Right lobe of liver (tissue), 4 donors: ENCODE measurements at regions not wholly inside any gene's neighbourhood (a gene's known extent, or its start where the extent isn't known, plus 50 kb on each side); places are given as distances from the start of the nearest gene placed in this dataset.

Source experiments
- POLR2A ChIP-seq: fragments of 450-650 bp; IDR thresholded peaks from one replicate; pipeline ENCODE4 v1.6.1; 2017; ENCODE audit warnings: antibody characterized with exemption, mild to moderate bottlenecking
- TF ChIP-seq, protein P1 (sequence below), 4 donors: fragments of 200-600 bp in 3 of 4; fragments of 450-650 bp in 1 of 4; IDR thresholded peaks; one replicate each; pipeline versions ENCODE4 v1.5.1 to v1.8.0; 2016 to 2022; ENCODE audit warnings: antibody characterized with exemption in 4 of 4, mild to moderate bottlenecking in 2 of 4
- donor health status: DM: no; HTN: no; CAD: no.
- donor health status: DM: no; HTN: no; CAD: no.
- donor health status: DM: no; HTN: yes; CAD: no.

DNA sequence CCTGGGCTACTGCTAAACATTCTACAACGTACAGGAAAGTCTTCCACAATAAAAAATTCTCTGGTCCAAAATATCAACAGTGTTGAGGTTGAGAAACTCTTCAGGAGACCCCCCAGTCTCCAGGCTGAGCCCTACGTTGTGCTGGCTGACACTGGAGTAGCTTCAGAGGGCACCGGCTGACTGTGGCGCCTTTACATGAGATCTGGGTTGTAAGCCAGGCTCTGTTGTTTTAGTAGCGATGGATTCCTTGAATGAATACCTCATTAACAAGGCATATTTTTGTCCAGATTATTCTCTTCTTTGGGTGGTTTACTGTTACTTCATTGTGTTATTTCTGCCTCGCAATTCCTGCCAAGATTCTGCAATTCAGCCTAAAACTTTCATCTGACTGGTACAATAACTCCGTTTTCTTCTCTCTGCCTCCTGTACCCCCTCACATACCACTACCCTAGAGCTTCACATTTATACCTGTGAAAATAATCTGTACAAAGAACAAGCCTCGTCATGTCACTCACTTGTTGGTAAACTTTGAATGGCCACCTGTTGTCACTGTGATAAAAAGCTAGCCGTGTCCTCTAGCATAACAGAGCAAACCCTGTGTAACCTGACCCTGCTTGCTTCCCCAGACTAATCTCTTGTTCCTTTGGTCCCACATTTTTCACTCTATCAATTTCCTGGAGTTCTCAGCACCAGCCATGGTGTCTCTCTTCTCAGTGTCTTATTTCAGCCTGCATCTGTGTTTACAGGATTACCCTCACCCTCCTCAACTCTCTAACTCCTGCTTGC lies 1476.1 kb upstream of the TENM3 start:
- TF ChIP-seq, protein P1, sequence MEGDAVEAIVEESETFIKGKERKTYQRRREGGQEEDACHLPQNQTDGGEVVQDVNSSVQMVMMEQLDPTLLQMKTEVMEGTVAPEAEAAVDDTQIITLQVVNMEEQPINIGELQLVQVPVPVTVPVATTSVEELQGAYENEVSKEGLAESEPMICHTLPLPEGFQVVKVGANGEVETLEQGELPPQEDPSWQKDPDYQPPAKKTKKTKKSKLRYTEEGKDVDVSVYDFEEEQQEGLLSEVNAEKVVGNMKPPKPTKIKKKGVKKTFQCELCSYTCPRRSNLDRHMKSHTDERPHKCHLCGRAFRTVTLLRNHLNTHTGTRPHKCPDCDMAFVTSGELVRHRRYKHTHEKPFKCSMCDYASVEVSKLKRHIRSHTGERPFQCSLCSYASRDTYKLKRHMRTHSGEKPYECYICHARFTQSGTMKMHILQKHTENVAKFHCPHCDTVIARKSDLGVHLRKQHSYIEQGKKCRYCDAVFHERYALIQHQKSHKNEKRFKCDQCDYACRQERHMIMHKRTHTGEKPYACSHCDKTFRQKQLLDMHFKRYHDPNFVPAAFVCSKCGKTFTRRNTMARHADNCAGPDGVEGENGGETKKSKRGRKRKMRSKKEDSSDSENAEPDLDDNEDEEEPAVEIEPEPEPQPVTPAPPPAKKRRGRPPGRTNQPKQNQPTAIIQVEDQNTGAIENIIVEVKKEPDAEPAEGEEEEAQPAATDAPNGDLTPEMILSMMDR (IDR thresholded peaks at IDR 0.05) = no peak
- TF ChIP-seq POLR2A = no peak
